NOMO-1 treated with DMSO at 0.1 percent for 48 hours (cell line): ENCODE measurements at regions not wholly inside any gene's neighbourhood (a gene's known extent, or its start where the extent isn't known, plus 50 kb on each side); places are given as distances from the start of the nearest gene placed in this dataset.

ENCODE experiments used
- DNase-seq: peaks from one replicate; lab custom pipeline; 2025; ENCODE audit not compliant: unreplicated experiment; lab: John Stamatoyannopoulos, UW

GRCh38 chr14:101349108-101349507 is 212.2 kb upstream of the DIO3 start:
- no peak for DNase-seq

- DNase-seq = no peak
Observed at GRCh38 chr14:101350021-101350420, 211.3 kb upstream of the DIO3 start.

GRCh38 chr14:101350691-101351090 is 210.6 kb upstream of the DIO3 start:
- no peak for DNase-seq

DNA sequence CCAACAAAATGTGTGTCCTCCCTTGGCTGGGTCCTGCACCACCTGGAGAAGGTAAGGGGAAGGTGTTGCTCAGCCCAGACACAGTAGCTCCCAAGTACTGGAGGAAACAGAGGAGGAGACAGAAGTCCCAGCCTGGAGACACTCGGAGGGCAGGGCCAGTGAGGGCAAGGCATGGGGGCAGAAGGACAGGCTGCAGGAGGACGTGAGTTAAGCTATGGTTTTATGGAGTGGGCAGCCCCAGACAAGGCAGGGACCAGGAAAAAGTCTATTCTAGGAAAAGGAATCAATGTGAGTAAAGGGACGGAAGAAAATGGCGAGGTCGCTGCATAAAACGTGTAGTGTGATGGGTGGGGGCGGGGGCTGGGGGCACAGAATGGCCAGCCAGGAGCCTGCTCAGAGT is 210.1 kb upstream of the DIO3 start:
- no peak for DNase-seq

- no peak for DNase-seq
Observed at GRCh38 chr14:101351769-101352168, 209.5 kb upstream of the DIO3 start.

DNA sequence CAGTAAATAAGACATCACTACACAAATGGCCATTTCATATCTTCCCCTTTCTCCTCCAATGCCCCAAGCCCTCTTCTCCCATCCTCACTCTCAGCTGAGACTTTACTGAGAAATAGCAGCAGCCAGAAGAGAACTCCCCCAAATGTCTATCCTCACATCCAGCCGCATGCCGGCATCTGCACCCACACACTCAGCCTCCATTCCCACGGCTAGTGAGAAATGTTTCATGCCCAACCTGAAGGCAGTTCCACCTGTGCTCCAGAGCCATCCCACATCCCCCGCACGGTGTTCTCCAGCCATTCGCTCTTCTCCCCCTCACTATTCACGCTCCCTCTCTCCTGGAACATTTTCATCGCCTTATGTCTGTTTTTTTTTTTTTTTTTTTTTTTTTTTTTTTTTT is 208.7 kb upstream of the DIO3 start:
- DNase-seq = no peak

DNA sequence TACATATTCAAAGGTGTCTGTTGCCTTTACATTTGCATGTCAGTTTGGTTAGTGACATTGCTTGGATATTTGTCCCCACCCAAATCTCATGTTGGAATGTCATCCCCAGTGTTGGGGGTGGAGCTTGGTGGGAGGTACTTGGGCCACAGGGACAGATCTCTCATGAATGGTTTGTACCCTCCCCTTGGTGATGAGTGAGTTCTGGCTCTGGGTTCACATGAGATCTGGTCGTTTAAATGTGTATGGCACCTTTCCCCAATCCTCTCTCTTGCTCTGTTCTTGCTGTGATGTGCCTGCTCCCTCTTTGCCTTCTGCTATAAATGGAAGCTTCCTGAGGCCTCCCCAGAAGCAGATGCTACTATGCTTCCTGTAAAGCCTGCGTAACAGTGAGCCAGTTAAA is 207.9 kb upstream of the DIO3 start:
- no peak for DNase-seq

DNA sequence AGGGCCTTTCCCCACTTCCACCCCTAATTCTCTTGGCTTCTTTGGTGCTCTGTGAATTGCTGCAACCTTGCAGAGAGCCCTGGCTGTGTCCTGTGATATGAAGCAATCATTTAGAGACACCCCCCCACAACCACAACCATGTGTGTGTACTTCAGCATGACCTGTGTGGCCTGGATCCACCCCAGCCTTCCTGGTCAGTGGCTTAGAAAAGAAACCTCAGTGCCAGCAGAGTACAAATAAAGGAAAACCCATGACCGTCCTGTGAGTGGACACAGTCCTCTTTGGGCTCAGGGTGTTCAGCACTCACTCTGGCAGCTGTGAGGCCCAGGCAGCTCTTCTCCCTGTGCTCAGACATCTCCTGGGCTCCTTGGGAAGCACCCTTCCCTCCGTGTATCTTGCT is 206.6 kb upstream of the DIO3 start:
- DNase-seq = no peak

- DNase-seq = no peak
Observed at GRCh38 chr14:101355284-101355683, 206.0 kb upstream of the DIO3 start.

GRCh38 chr14:101357038-101357437 is 204.3 kb upstream of the DIO3 start:
- DNase-seq = no peak

GRCh38 chr14:101357559-101358319 is 203.6 kb upstream of the DIO3 start:
- no peak for DNase-seq

- no peak for DNase-seq
Observed at GRCh38 chr14:101358320-101359125, 202.8 kb upstream of the DIO3 start.

DNA sequence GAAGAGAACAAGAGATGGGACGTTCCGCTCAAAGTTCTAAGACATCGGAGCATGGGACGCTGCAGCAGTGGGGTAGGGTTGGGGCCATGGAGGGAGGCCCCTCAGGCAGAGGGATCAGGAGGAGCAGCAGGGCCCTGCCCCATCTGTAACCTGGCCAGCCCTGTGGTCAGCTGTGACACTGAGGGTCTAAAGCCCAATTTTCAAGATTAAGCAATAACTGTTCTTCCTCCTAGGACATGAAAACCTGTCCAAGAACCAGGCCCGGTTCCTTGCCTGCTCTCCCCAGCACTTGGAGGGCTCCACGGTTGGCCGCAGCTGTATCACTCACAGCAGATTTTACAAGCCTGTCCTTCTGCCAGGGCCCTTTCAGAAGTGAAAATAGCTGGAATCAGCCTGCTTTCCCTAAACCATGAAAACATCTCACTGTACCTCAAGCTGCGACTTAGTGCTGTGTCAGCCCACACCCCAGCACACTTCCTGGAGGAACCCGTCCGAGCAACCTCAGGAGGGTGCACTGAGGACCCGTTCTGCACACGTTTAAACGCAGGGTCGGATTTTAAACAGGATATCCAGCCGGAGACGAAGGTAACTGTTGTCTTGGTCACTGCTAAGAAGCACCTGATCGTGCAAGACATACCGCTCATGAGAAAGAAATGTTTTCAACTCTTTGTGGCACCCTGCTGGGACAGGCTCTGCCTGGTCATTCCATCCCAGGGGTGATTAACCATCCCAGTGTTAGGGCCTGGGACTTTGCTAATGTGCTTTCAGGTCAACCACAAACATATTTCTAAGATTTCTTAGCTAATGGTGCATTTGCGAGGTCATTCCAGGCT is 201.9 kb upstream of the DIO3 start:
- no peak for DNase-seq

GRCh38 chr14:101360054-101360911 is 201.0 kb upstream of the DIO3 start:
- DNase-seq = no peak

DNA sequence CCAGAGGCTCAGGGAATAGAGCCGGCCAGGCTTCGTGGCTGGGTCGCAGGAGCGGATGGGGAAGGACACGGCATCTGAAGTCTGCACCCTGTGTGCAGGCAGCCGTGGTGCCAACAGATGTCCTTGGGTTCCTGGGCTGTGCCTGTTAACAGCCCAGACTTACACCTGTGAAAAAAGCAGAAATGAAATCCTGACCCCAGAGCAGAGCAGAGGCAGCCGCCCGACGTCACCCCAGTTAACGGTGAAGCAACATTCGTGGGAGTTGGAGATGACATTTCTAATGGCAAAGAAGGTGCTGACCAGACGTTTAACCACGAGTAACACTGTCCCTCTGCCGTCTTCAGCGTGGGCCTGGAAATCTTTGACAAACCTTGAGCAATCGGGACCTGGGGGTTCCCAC is 200.3 kb upstream of the DIO3 start:
- DNase-seq = peak; percentile 1

GRCh38 chr14:101361451-101362433 is 199.6 kb upstream of the DIO3 start:
- no peak for DNase-seq

- no peak for DNase-seq
Observed at GRCh38 chr14:101362529-101363260, 198.6 kb upstream of the DIO3 start.

- DNase-seq = no peak
Observed at GRCh38 chr14:101363261-101363555, 198.1 kb upstream of the DIO3 start.

- DNase-seq = no peak
Observed at GRCh38 chr14:101363880-101364391, 197.4 kb upstream of the DIO3 start.
